HG03442 (cell line): ENCODE measurements at regions not wholly inside any gene's neighbourhood (a gene's known extent, or its start where the extent isn't known, plus 50 kb on each side); places are given as distances from the start of the nearest gene placed in this dataset.

Experiments
- ATAC-seq: cut with Tn5 transposase; IDR thresholded peaks from one replicate; pipeline ENCODE4 v1.9.1; 2021; ENCODE audit warnings: mild to moderate bottlenecking, moderate library complexity; ENCODE audit not compliant: unreplicated experiment

- ATAC-seq, result no peak
Observed at GRCh38 chr4:110950731-110951130, 327.9 kb upstream of the PITX2 start.

GRCh38 chr4:110953191-110953590, 330.3 kb upstream of the PITX2 start:
- no peak for ATAC-seq

GRCh38 chr4:110953898-110954297, 331.0 kb upstream of the PITX2 start:
- ATAC-seq, result no peak

- no peak for ATAC-seq
Observed at GRCh38 chr4:110955748-110956147, 332.9 kb upstream of the PITX2 start.

- ATAC-seq, result no peak
Observed at GRCh38 chr4:110959041-110959643, 336.3 kb upstream of the PITX2 start.

GRCh38 chr4:110961066-110961465, 338.2 kb upstream of the PITX2 start:
- no peak for ATAC-seq

- ATAC-seq, result no peak
Observed at GRCh38 chr4:110962616-110963015, 339.7 kb upstream of the PITX2 start.

GRCh38 chr4:110963662-110964280, 340.9 kb upstream of the PITX2 start:
- no peak for ATAC-seq

GRCh38 chr4:110967936-110968335, 345.1 kb upstream of the PITX2 start:
- no peak for ATAC-seq

- peak; percentile 86 for ATAC-seq
Observed at GRCh38 chr4:110970642-110971041, 347.8 kb upstream of the PITX2 start.

GRCh38 chr4:110975338-110975737, 352.5 kb upstream of the PITX2 start:
- no peak for ATAC-seq

- no peak for ATAC-seq
Observed at GRCh38 chr4:110977554-110977953, 354.7 kb upstream of the PITX2 start.

GRCh38 chr4:110978761-110979160, 355.9 kb upstream of the PITX2 start:
- no peak for ATAC-seq

GRCh38 chr4:110982486-110982885, 359.6 kb upstream of the PITX2 start:
- no peak for ATAC-seq

- ATAC-seq, result no peak
Observed at GRCh38 chr4:110988722-110989121, 365.8 kb upstream of the PITX2 start.

GRCh38 chr4:110989125-110989524, 366.2 kb upstream of the PITX2 start:
- ATAC-seq, result no peak

GRCh38 chr4:110994781-110995180, 371.9 kb upstream of the PITX2 start:
- no peak for ATAC-seq

GRCh38 chr4:110998320-110998719, 375.4 kb upstream of the PITX2 start:
- no peak for ATAC-seq

GRCh38 chr4:111011458-111011857, 388.6 kb upstream of the PITX2 start:
- no peak for ATAC-seq

- ATAC-seq, result no peak
Observed at GRCh38 chr4:111013846-111014245, 391.0 kb upstream of the PITX2 start.

GRCh38 chr4:111014537-111014936, 391.7 kb upstream of the PITX2 start:
- ATAC-seq, result no peak

- no peak for ATAC-seq
Observed at GRCh38 chr4:111016416-111016815, 393.5 kb upstream of the PITX2 start.

- no peak for ATAC-seq
Observed at GRCh38 chr4:111018216-111018615, 395.3 kb upstream of the PITX2 start.
